ENCODE measurements at regions not wholly inside any gene's neighbourhood (a gene's known extent, or its start where the extent isn't known, plus 50 kb on each side); places are given as distances from the start of the nearest gene placed in this dataset.

GRCh38 chr12:111152561-111152960, 216.3 kb downstream of the PHETA1 start:
- no peak overlapping the region for H3K27ac Mint-ChIP-seq
- H3K4me3 Mint-ChIP-seq: no peak overlapping the region
- ATAC-seq (no peak), DNase-seq (no peak)
- H3K36me3 Mint-ChIP-seq (ENCODE audit: low read depth): peaks cover 2% of the 10 kb centered on the region
- peaks cover 38% of the 10 kb centered on the region for H3K27me3 Mint-ChIP-seq
- no peaks in the 10 kb centered on the region for H3K9me3 ChIP-seq (ENCODE audit: control insufficient read depth, low read length, poor library complexity, severe bottlenecking)
- H3K4me1 Mint-ChIP-seq: no peaks in the 10 kb centered on the region

- Mint-ChIP-seq H3K4me1 (no peaks in the 10 kb centered on the region), H3K27ac (no peak overlapping the region)
- no peak for ATAC-seq
Observed at GRCh38 chr12:111150921-111151840, 217.7 kb downstream of the PHETA1 start.

DNA sequence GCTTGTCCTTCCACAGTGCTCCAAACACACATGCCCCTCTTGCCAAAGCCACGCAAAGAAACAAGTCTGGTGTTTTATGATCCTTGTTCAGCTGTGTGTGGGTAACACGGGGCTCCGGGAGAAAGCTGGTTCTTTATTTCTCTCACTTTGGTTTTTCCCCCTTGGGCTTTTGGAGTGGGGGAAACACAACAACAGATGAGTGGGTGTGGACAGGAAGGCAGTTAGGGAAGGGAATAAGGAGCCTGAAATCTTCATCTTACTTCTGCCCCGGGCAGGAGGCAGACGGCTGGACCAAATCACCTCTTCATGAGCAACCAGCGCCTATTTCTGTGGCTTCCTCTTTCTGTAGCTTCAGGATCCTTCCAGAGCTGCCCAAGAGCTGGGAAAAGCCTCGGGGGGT, 218.5 kb downstream of the PHETA1 start:
- Mint-ChIP-seq H3K4me3 (no peak overlapping the region), H3K27me3 (peaks cover 36% of the 10 kb centered on the region), H3K27ac (no peak overlapping the region), H3K4me1 (no peaks in the 10 kb centered on the region), H3K36me3 (ENCODE audit: low read depth) (peaks cover 5% of the 10 kb centered on the region)
- DNase-seq (no peak), ATAC-seq (no peak)
- no peaks in the 10 kb centered on the region for H3K9me3 ChIP-seq (ENCODE audit: control insufficient read depth, low read length, poor library complexity, severe bottlenecking)

More at GRCh38 chr12:111150921-111151840, 217.7 kb downstream of the PHETA1 start:
- Mint-ChIP-seq H3K36me3 (ENCODE audit: low read depth) (peaks cover 3% of the 10 kb centered on the region), H3K4me3 (no peak overlapping the region), H3K27me3 (peaks cover 36% of the 10 kb centered on the region)
- H3K9me3 ChIP-seq (ENCODE audit: control insufficient read depth, low read length, poor library complexity, severe bottlenecking): no peaks in the 10 kb centered on the region
- no peak for DNase-seq

- Mint-ChIP-seq H3K4me1 (peaks cover under 1% of the 10 kb centered on the region), H3K27ac (no peak overlapping the region), H3K4me3 (no peak overlapping the region), H3K27me3 (peaks cover 35% of the 10 kb centered on the region), H3K36me3 (ENCODE audit: low read depth) (peaks cover 5% of the 10 kb centered on the region)
- no peaks in the 10 kb centered on the region for H3K9me3 ChIP-seq (ENCODE audit: control insufficient read depth, low read length, poor library complexity, severe bottlenecking)
- DNase-seq: no peak
- ATAC-seq: no peak
Observed at GRCh38 chr12:111149299-111149698, 219.6 kb downstream of the PHETA1 start.

GRCh38 chr12:111148005-111148404, 220.9 kb downstream of the PHETA1 start:
- DNase-seq (no peak), ATAC-seq (no peak)
- Mint-ChIP-seq H3K4me3 (no peak overlapping the region), H3K4me1 (peaks cover 2% of the 10 kb centered on the region), H3K36me3 (ENCODE audit: low read depth) (peaks cover 5% of the 10 kb centered on the region), H3K27ac (no peak overlapping the region), H3K27me3 (peaks cover 33% of the 10 kb centered on the region)
- no peaks in the 10 kb centered on the region for H3K9me3 ChIP-seq (ENCODE audit: control insufficient read depth, low read length, poor library complexity, severe bottlenecking)

GRCh38 chr12:111143271-111143670, 222.9 kb upstream of the MYL2 start:
- Mint-ChIP-seq H3K27me3 (peaks cover 44% of the 10 kb centered on the region), H3K4me1 (peaks cover 2% of the 10 kb centered on the region), H3K4me3 (no peak overlapping the region), H3K36me3 (ENCODE audit: low read depth) (peaks cover 4% of the 10 kb centered on the region), H3K27ac (no peak overlapping the region)
- ATAC-seq: no peak
- no peaks in the 10 kb centered on the region for H3K9me3 ChIP-seq (ENCODE audit: control insufficient read depth, low read length, poor library complexity, severe bottlenecking)
- DNase-seq: no peak

GRCh38 chr12:111141205-111141604, 220.8 kb upstream of the MYL2 start:
- H3K9me3 ChIP-seq (ENCODE audit: control insufficient read depth, low read length, poor library complexity, severe bottlenecking): no peaks in the 10 kb centered on the region
- H3K27ac Mint-ChIP-seq: no peak overlapping the region
- H3K36me3 Mint-ChIP-seq (ENCODE audit: low read depth): peaks cover 3% of the 10 kb centered on the region
- H3K4me1 Mint-ChIP-seq: peaks cover 2% of the 10 kb centered on the region
- peaks cover 40% of the 10 kb centered on the region for H3K27me3 Mint-ChIP-seq
- no peak for DNase-seq
- no peak overlapping the region for H3K4me3 Mint-ChIP-seq
- ATAC-seq: no peak

- Mint-ChIP-seq H3K4me3 (no peak overlapping the region), H3K27ac (no peak overlapping the region), H3K4me1 (no peaks in the 10 kb centered on the region), H3K36me3 (ENCODE audit: low read depth) (no peaks in the 10 kb centered on the region), H3K27me3 (peaks cover 35% of the 10 kb centered on the region)
- DNase-seq (no peak), ATAC-seq (no peak)
- H3K9me3 ChIP-seq (ENCODE audit: control insufficient read depth, low read length, poor library complexity, severe bottlenecking): no peaks in the 10 kb centered on the region
Observed at GRCh38 chr12:111138016-111138415, 217.6 kb upstream of the MYL2 start.

- no peak for DNase-seq
- H3K27me3 Mint-ChIP-seq: peaks cover 32% of the 10 kb centered on the region
- H3K9me3 ChIP-seq (ENCODE audit: control insufficient read depth, low read length, poor library complexity, severe bottlenecking): no peaks in the 10 kb centered on the region
Observed at GRCh38 chr12:111135293-111135832, 215.0 kb upstream of the MYL2 start.

DNA sequence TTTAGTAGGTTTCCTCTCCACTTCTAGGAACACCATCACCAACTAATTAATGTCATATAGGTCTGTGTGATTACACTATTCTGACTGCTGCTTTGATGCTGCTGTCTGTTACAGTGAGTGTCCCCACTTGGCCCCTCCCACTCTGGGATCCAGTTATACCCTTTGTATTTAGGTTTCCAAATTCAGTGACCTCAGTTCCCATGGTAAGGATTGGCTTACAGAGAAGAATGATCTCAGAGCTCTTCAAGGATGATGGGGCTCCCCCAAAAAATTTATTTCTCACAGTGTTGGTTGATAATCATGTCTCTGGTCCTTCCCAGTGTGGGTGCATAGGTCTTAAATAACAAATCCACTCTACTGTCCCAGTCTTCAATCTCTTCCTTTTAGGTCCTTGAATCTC, 210.0 kb upstream of the MYL2 start:
- H3K36me3 Mint-ChIP-seq (ENCODE audit: low read depth): no peaks in the 10 kb centered on the region
- ATAC-seq: no peak
- no peak overlapping the region for H3K4me3 Mint-ChIP-seq
- peaks cover 5% of the 10 kb centered on the region for H3K27me3 Mint-ChIP-seq
- DNase-seq: no peak
- H3K9me3 ChIP-seq (ENCODE audit: control insufficient read depth, low read length, poor library complexity, severe bottlenecking): no peaks in the 10 kb centered on the region
- H3K4me1 Mint-ChIP-seq: no peaks in the 10 kb centered on the region
- H3K27ac Mint-ChIP-seq: no peak overlapping the region

More at GRCh38 chr12:111135293-111135832, 215.0 kb upstream of the MYL2 start:
- Mint-ChIP-seq H3K4me1 (no peaks in the 10 kb centered on the region), H3K36me3 (ENCODE audit: low read depth) (no peaks in the 10 kb centered on the region), H3K4me3 (no peak overlapping the region), H3K27ac (no peak overlapping the region)
- ATAC-seq: no peak

DNA sequence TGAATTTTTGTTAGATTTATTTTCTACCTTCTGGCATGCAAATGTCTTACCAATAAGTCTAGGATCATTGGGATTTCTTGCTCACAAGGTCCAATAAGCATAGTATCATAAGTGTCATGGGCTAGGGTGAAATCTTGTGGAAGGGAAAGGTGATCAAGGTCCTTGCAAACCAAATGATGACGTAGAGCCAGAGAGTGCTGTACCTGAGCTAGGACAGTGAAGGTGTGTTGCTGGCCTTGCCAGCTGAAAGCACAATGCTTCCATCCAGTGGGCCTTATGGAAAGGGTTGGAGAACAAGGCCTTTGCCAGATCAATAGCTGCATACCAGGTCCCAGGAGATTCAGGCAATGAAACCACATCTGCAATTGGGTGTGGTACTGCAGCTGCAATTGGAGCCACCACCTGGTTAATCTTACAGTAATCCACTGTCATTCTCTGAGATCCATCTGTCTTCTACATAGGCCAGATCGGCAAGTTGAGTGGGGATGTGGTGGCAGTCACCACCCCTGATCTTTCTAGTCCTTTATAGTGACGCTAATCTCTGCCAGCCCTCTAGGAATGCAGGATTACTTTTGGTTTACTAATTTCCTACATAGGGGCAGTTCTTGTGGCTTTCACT, 208.9 kb upstream of the MYL2 start:
- H3K4me1 Mint-ChIP-seq: no peaks in the 10 kb centered on the region

GRCh38 chr12:111126331-111126730, 206.0 kb upstream of the MYL2 start:
- no peaks in the 10 kb centered on the region for H3K36me3 Mint-ChIP-seq (ENCODE audit: low read depth)
- no peaks in the 10 kb centered on the region for H3K9me3 ChIP-seq (ENCODE audit: control insufficient read depth, low read length, poor library complexity, severe bottlenecking)
- no peaks in the 10 kb centered on the region for H3K4me1 Mint-ChIP-seq
- no peak for DNase-seq
- H3K27me3 Mint-ChIP-seq: peaks cover 13% of the 10 kb centered on the region
- ATAC-seq: no peak
- H3K4me3 Mint-ChIP-seq: no peak overlapping the region
- H3K27ac Mint-ChIP-seq: no peak overlapping the region

More for the DNA sequence above, 208.9 kb upstream of the MYL2 start:
- DNase-seq (no peak), ATAC-seq (no peak)
- H3K27ac Mint-ChIP-seq: no peak overlapping the region
- peaks cover 4% of the 10 kb centered on the region for H3K27me3 Mint-ChIP-seq
- H3K4me3 Mint-ChIP-seq: no peak overlapping the region
- no peaks in the 10 kb centered on the region for H3K9me3 ChIP-seq (ENCODE audit: control insufficient read depth, low read length, poor library complexity, severe bottlenecking)
- H3K36me3 Mint-ChIP-seq (ENCODE audit: low read depth): no peaks in the 10 kb centered on the region

DNA sequence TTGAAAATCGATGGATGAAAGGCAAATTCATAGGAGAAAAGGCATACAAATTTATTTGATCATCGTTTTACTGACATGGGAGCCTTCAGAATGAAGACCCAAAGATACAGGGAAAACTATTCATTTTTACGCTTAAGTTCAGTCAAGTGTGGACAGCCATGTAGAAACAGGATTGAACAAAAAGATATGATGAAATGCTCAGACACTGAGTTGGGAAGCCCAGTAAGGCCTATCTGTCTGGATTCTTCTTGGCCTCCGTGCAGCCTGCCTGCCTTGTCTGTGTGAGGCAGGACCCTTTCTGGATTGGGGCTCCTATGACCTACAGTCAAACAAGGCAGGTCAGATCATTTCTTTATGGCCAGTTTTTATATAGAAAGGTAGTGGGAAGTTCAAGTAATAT, 203.8 kb upstream of the MYL2 start:
- peaks cover 19% of the 10 kb centered on the region for H3K27me3 Mint-ChIP-seq
- H3K4me3 Mint-ChIP-seq: no peak overlapping the region
- H3K27ac Mint-ChIP-seq: no peak overlapping the region

More for the DNA sequence above, 203.8 kb upstream of the MYL2 start:
- Mint-ChIP-seq H3K4me1 (no peaks in the 10 kb centered on the region), H3K36me3 (ENCODE audit: low read depth) (no peaks in the 10 kb centered on the region)
- no peak for DNase-seq
- no peak for ATAC-seq
- no peaks in the 10 kb centered on the region for H3K9me3 ChIP-seq (ENCODE audit: control insufficient read depth, low read length, poor library complexity, severe bottlenecking)

All from T-helper 17 cell (primary cell).